NCI-H82 treated with DMSO at 0.1 percent for 48 hours (cell line): ENCODE measurements at regions not wholly inside any gene's neighbourhood (a gene's known extent, or its start where the extent isn't known, plus 50 kb on each side); places are given as distances from the start of the nearest gene placed in this dataset.

Experiments
- DNase-seq: peaks from one replicate; lab custom pipeline; 2025; ENCODE audit not compliant: unreplicated experiment; lab: John Stamatoyannopoulos, UW

GRCh38 chr3:34176723-34177122, 378.3 kb downstream of the PDCD6IP start:
- no peak for DNase-seq

- no peak for DNase-seq
These were observed 380.0 kb downstream of the PDCD6IP start for GRCh38 chr3:34178415-34178814.

- no peak for DNase-seq
These were observed 381.3 kb downstream of the PDCD6IP start for GRCh38 chr3:34179716-34180115.

- no peak for DNase-seq
These were observed 382.1 kb downstream of the PDCD6IP start for GRCh38 chr3:34180532-34180931.

GRCh38 chr3:34183114-34183513, 384.7 kb downstream of the PDCD6IP start:
- no peak for DNase-seq

- DNase-seq: no peak
These were observed 385.3 kb downstream of the PDCD6IP start for GRCh38 chr3:34183611-34184340.

GRCh38 chr3:34185301-34185700, 386.9 kb downstream of the PDCD6IP start:
- no peak for DNase-seq

- no peak for DNase-seq
These were observed 390.7 kb downstream of the PDCD6IP start for GRCh38 chr3:34189133-34189532.

GRCh38 chr3:34196914-34197313, 398.5 kb downstream of the PDCD6IP start:
- DNase-seq: no peak

- no peak for DNase-seq
These were observed 399.9 kb downstream of the PDCD6IP start for GRCh38 chr3:34198309-34198708.

- no peak for DNase-seq
These were observed 402.1 kb downstream of the PDCD6IP start for GRCh38 chr3:34200576-34200975.

- peak; percentile 97 for DNase-seq
These were observed 404.5 kb downstream of the PDCD6IP start for GRCh38 chr3:34202975-34203374.

GRCh38 chr3:34203386-34203785, 405.0 kb downstream of the PDCD6IP start:
- DNase-seq: peak; percentile 76

- DNase-seq: no peak
These were observed 408.6 kb downstream of the PDCD6IP start for GRCh38 chr3:34207002-34207401.

GRCh38 chr3:34207806-34208205, 409.4 kb downstream of the PDCD6IP start:
- no peak for DNase-seq

GRCh38 chr3:34212175-34212574, 413.7 kb downstream of the PDCD6IP start:
- DNase-seq: no peak

- peak; percentile 8 for DNase-seq
These were observed 414.2 kb downstream of the PDCD6IP start for GRCh38 chr3:34212656-34213055.

- no peak for DNase-seq
These were observed 415.0 kb downstream of the PDCD6IP start for GRCh38 chr3:34213478-34213877.

GRCh38 chr3:34216711-34217335, 418.4 kb downstream of the PDCD6IP start:
- no peak for DNase-seq

GRCh38 chr3:34218706-34219385, 420.4 kb downstream of the PDCD6IP start:
- no peak for DNase-seq

GRCh38 chr3:34219556-34219955, 421.1 kb downstream of the PDCD6IP start:
- DNase-seq: no peak

GRCh38 chr3:34225821-34226366, 427.5 kb downstream of the PDCD6IP start:
- DNase-seq: no peak
